Activated T-helper 1 cell treated with anti-CD3 and anti-CD28 coated beads, Interleukin-12 subunit alpha, Interleukin-12 subunit beta, Interleukin-2, Interleukin-4 antibody, amounts not matched to agents 30 ng/mL and 10 ng/mL and 1 ng/mL, durations not matched to agents 14 hours and 24 hours and 36 hours (primary cell): ENCODE measurements at regions not wholly inside any gene's neighbourhood (a gene's known extent, or its start where the extent isn't known, plus 50 kb on each side); places are given as distances from the start of the nearest gene placed in this dataset.

Experiments
- DNase-seq: peaks from one replicate; pipeline ENCODE4 v3.0.0; 2021; ENCODE audit warnings: low spot score
- H3K27ac Mint-ChIP-seq: one replicate; pipeline ENCODE4 v1.8.0; 2021; ENCODE audit warnings: mild to moderate bottlenecking, mixed read lengths
- H3K27me3 Mint-ChIP-seq: one replicate; pipeline ENCODE4 v1.8.0; 2022; ENCODE audit warnings: mild to moderate bottlenecking, moderate library complexity, mixed read lengths; ENCODE audit not compliant: insufficient read depth
- H3K36me3 Mint-ChIP-seq: one replicate; pipeline ENCODE4 v1.8.0; 2021; ENCODE audit warnings: low read depth, mixed read lengths
- H3K4me1 Mint-ChIP-seq: one replicate; pipeline ENCODE4 v1.8.0; 2021; ENCODE audit warnings: low read depth, mixed read lengths
- H3K4me3 Mint-ChIP-seq: one replicate; pipeline ENCODE4 v1.8.0; 2021; ENCODE audit warnings: mild to moderate bottlenecking, moderate library complexity, mixed read lengths
- H3K9me3 Mint-ChIP-seq: one replicate; pipeline ENCODE4 v1.8.0; 2021; ENCODE audit warnings: mixed read lengths
- intact Hi-C: fragments of 100-400 bp; cut with micrococcal nuclease; formaldehyde crosslinking; loops from one replicate; pipeline ENCODE4 v1.15.1; 2024

- Mint-ChIP-seq H3K4me1 (no peaks in the 10 kb centered on the region), H3K27me3 (peaks cover 3% of the 10 kb centered on the region), H3K36me3 (no peaks in the 10 kb centered on the region), H3K27ac (no peak overlapping the region), H3K4me3 (no peak overlapping the region), H3K9me3 (peaks cover 17% of the 10 kb centered on the region)
- no peak for DNase-seq
- intact Hi-C loops = no loop called here
These were observed 101.4 kb upstream of the NCAM1 start for GRCh38 chr11:112859787-112860186.

- DNase-seq = no peak
- Mint-ChIP-seq H3K27me3 (peaks cover 3% of the 10 kb centered on the region), H3K27ac (no peak overlapping the region), H3K4me3 (no peak overlapping the region), H3K4me1 (no peaks in the 10 kb centered on the region), H3K36me3 (no peaks in the 10 kb centered on the region), H3K9me3 (peaks cover 17% of the 10 kb centered on the region)
- intact Hi-C loops = no loop called here
These were observed 99.9 kb upstream of the NCAM1 start for GRCh38 chr11:112861356-112861755.

GRCh38 chr11:112863305-112863704, 97.9 kb upstream of the NCAM1 start:
- no peak for DNase-seq
- Mint-ChIP-seq H3K36me3 (no peaks in the 10 kb centered on the region), H3K27me3 (peaks cover 2% of the 10 kb centered on the region), H3K27ac (no peak overlapping the region), H3K9me3 (peaks cover 17% of the 10 kb centered on the region), H3K4me1 (no peaks in the 10 kb centered on the region), H3K4me3 (no peak overlapping the region)
- intact Hi-C loops = no loop called here

GRCh38 chr11:112864672-112865071, 96.5 kb upstream of the NCAM1 start:
- intact Hi-C loops = no loop called here
- no peak for DNase-seq
- no peak overlapping the region for H3K4me3 Mint-ChIP-seq
- peaks cover 2% of the 10 kb centered on the region for H3K27me3 Mint-ChIP-seq
- peaks cover 14% of the 10 kb centered on the region for H3K9me3 Mint-ChIP-seq
- H3K36me3 Mint-ChIP-seq = no peaks in the 10 kb centered on the region
- H3K27ac Mint-ChIP-seq = no peak overlapping the region
- H3K4me1 Mint-ChIP-seq = no peaks in the 10 kb centered on the region

DNA sequence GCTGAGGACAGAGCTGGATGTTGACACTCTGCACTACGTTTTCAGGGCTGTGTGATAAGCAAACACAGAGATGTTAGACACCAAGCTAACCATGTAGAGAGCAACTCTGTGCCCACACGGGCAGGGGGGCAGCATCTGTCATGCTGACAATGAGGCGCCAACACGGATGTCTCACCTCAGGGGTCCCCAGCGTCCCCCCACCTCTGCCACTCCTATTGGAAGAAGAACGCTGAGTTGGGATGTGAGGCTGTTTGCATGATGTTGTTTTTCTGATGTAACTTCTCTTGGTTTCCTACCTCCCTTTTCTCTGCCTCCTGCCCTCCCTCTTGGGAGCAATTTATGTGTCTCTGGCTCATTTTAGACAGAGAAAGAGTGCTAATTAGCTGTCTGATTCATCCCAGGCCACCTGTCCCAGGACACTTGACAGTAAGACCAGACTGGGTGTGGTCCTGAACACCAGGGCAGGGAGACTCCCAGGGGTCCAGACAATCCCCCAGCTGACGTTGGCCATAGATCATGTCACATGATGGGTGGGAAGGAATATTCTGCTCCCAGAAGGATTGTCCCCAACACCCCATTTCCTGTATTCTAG, 89.2 kb upstream of the NCAM1 start:
- H3K27ac Mint-ChIP-seq = no peak overlapping the region
- H3K27me3 Mint-ChIP-seq = peaks cover 9% of the 10 kb centered on the region
- intact Hi-C loops = no loop called here
- H3K4me1 Mint-ChIP-seq = no peaks in the 10 kb centered on the region
- no peaks in the 10 kb centered on the region for H3K9me3 Mint-ChIP-seq
- no peak for DNase-seq
- no peak overlapping the region for H3K4me3 Mint-ChIP-seq
- no peaks in the 10 kb centered on the region for H3K36me3 Mint-ChIP-seq

- intact Hi-C loops = no loop called here
- no peak for DNase-seq
- no peak overlapping the region for H3K4me3 Mint-ChIP-seq
- peaks cover 7% of the 10 kb centered on the region for H3K27me3 Mint-ChIP-seq
- no peaks in the 10 kb centered on the region for H3K9me3 Mint-ChIP-seq
- no peaks in the 10 kb centered on the region for H3K36me3 Mint-ChIP-seq
- H3K4me1 Mint-ChIP-seq = peaks cover 11% of the 10 kb centered on the region
- no peak overlapping the region for H3K27ac Mint-ChIP-seq
These were observed 86.2 kb upstream of the NCAM1 start for GRCh38 chr11:112874980-112875379.

GRCh38 chr11:112877581-112877980, 83.6 kb upstream of the NCAM1 start:
- intact Hi-C loops = no loop called here
- DNase-seq = no peak
- no peaks in the 10 kb centered on the region for H3K36me3 Mint-ChIP-seq
- peaks cover 23% of the 10 kb centered on the region for H3K4me1 Mint-ChIP-seq
- no peaks in the 10 kb centered on the region for H3K9me3 Mint-ChIP-seq
- H3K27ac Mint-ChIP-seq = no peak overlapping the region
- H3K4me3 Mint-ChIP-seq = no peak overlapping the region
- H3K27me3 Mint-ChIP-seq = peaks cover 5% of the 10 kb centered on the region

DNA sequence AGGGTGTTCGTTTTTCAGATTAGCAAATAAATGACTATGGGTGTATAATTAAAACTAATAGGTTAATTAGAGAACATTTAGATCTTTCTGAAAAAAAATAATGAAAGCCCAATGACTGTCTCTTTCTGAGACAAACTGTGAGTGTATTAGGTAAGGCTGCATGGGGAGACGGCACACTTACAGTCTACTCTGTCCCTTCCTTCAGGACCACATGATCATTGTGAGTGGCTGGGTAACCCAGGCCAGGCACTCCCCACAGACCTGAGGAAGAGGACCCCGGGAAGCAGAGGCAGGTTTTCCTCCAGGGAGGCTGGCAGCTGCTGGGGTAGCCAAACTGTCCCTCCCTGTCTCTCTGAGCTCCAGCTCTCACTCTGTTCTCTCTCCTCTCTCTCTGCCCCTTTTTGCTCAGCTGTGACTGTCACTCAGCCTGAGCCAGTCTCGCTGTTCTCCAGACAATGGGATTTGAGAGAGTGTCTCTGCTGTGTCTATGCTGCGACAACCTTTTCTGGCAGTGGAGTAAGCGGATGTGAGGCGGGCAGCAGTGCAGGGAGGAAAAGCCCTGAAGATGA, 83.1 kb upstream of the NCAM1 start:
- no peak for DNase-seq
- Mint-ChIP-seq H3K27ac (no peak overlapping the region), H3K9me3 (no peaks in the 10 kb centered on the region), H3K27me3 (peaks cover 3% of the 10 kb centered on the region), H3K4me1 (peaks cover 23% of the 10 kb centered on the region), H3K4me3 (no peak overlapping the region), H3K36me3 (no peaks in the 10 kb centered on the region)
- intact Hi-C loops = no loop called here

DNA sequence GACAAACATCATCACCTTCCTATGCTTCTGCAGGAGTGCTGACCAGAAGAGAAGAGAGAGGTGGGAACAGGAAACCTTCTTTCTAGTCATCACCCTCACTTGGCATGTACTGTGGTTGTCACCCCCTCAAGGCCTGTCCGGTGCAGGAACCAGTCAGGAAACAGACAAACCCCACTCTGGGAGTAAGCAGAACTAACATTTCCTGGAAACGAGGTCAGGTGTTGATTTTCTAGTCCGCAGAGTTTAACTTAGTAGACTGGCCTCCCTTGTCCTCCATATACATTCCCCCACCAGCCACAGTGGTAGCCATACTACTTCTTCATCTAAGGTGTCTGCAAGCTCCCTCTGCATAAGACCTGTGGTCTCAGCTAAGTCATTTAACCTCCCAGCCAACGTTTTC, 80.7 kb upstream of the NCAM1 start:
- H3K9me3 Mint-ChIP-seq = no peaks in the 10 kb centered on the region
- no peaks in the 10 kb centered on the region for H3K36me3 Mint-ChIP-seq
- H3K27me3 Mint-ChIP-seq = peaks cover under 1% of the 10 kb centered on the region
- no peak overlapping the region for H3K4me3 Mint-ChIP-seq
- H3K27ac Mint-ChIP-seq = no peak overlapping the region
- no peak for DNase-seq
- intact Hi-C loops = no loop called here
- H3K4me1 Mint-ChIP-seq = peaks cover 23% of the 10 kb centered on the region

DNA sequence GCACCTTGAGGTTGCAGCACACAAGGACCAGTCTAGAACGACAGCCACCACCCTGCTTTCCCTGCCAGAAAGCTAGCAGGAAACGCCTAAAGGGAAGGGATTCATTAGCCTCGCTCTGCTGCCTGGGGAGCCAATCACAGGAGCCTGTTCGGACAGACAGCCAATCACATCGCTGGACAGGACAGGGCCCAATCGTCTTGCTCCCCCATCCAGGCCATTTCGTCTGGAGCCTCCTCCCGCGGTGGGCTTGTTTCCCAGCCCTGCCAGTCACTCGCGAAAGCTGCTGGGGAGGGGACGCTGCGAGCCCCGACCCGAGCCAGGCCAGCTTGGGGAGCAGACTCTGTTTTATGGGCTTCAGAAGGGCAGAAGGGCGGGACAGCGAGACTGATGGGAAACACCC, 79.8 kb upstream of the NCAM1 start:
- intact Hi-C loops = no loop called here
- Mint-ChIP-seq H3K27me3 (no peaks in the 10 kb centered on the region), H3K27ac (no peak overlapping the region), H3K4me1 (peaks cover 23% of the 10 kb centered on the region), H3K9me3 (no peaks in the 10 kb centered on the region), H3K36me3 (no peaks in the 10 kb centered on the region), H3K4me3 (no peak overlapping the region)
- DNase-seq = no peak

DNA sequence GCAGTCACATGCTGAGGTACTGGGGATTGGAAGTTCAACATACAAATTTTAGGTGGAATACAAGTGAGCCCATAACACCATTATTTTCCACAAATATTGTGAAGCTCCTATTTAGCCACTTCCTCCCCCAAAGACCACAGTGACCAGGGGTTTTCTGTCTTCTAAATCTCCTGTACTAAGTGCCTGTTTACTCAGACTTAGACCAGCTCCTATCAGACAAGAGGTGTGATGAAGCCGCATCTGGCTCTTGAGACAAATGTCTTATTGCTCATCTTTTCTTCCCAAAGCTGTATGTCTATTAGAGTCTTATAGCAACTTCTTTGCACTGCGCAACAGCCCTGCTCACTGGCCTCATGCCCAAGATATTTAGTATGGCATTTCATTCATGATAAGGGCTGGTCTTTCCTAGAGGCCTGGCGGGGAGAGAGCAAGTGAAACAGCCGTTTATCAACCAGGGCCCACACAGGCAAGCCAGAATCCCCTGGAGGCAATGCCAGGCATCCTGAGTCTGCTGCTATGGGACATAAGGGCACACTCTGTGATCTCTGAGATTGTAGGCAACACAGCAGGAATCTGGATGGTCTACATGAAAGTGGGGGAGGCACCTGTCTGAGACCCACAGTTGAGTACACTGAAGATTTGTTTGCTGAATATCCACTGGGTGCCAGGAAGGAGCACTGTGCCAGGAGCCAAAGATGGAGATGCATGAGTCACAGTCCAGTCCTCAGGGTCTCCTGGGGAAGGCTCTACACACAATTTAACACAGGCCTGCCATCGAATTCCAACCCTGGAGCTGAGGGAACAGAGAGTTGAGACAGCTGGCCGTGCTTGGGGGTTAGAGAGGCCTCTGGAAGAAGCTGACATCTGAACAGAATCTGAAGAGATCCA, 78.5 kb upstream of the NCAM1 start:
- H3K27me3 Mint-ChIP-seq = no peaks in the 10 kb centered on the region
- DNase-seq = no peak
- intact Hi-C loops = no loop called here
- no peak overlapping the region for H3K27ac Mint-ChIP-seq
- no peaks in the 10 kb centered on the region for H3K36me3 Mint-ChIP-seq
- no peaks in the 10 kb centered on the region for H3K9me3 Mint-ChIP-seq
- H3K4me3 Mint-ChIP-seq = no peak overlapping the region
- H3K4me1 Mint-ChIP-seq = peaks cover 29% of the 10 kb centered on the region

GRCh38 chr11:112884012-112884767, 77.0 kb upstream of the NCAM1 start:
- no peaks in the 10 kb centered on the region for H3K36me3 Mint-ChIP-seq
- intact Hi-C loops = no loop called here
- no peak overlapping the region for H3K4me3 Mint-ChIP-seq
- peaks cover 2% of the 10 kb centered on the region for H3K27me3 Mint-ChIP-seq
- H3K9me3 Mint-ChIP-seq = no peaks in the 10 kb centered on the region
- no peak overlapping the region for H3K27ac Mint-ChIP-seq
- DNase-seq = no peak
- H3K4me1 Mint-ChIP-seq = peaks cover 26% of the 10 kb centered on the region
